GM21447 (cell line): ENCODE measurements at regions not wholly inside any gene's neighbourhood (a gene's known extent, or its start where the extent isn't known, plus 50 kb on each side); places are given as distances from the start of the nearest gene placed in this dataset.

Experiments
- ATAC-seq: cut with Tn5 transposase; IDR thresholded peaks from one replicate; pipeline ENCODE4 v1.9.1; 2021; ENCODE audit not compliant: unreplicated experiment

GRCh38 chr5:35367526-35367925 lies 137.2 kb upstream of the PRLR start:
- ATAC-seq: no peak

GRCh38 chr5:35365758-35366157 lies 135.5 kb upstream of the PRLR start:
- no peak for ATAC-seq

- ATAC-seq: no peak
These were observed 134.1 kb upstream of the PRLR start for GRCh38 chr5:35364350-35364749.

- no peak for ATAC-seq
These were observed 133.2 kb upstream of the PRLR start for GRCh38 chr5:35363387-35363965.

- ATAC-seq: no peak
These were observed 132.5 kb upstream of the PRLR start for GRCh38 chr5:35362772-35363171.

GRCh38 chr5:35360671-35361070 lies 130.4 kb upstream of the PRLR start:
- ATAC-seq: no peak

- ATAC-seq: no peak
These were observed 129.6 kb upstream of the PRLR start for GRCh38 chr5:35359859-35360258.

GRCh38 chr5:35357973-35358372 lies 127.7 kb upstream of the PRLR start:
- no peak for ATAC-seq

- ATAC-seq: no peak
These were observed 126.4 kb upstream of the PRLR start for GRCh38 chr5:35356725-35357124.

GRCh38 chr5:35354751-35355150 lies 124.5 kb upstream of the PRLR start:
- no peak for ATAC-seq

GRCh38 chr5:35345222-35345621 lies 114.9 kb upstream of the PRLR start:
- no peak for ATAC-seq

- ATAC-seq: no peak
These were observed 112.4 kb upstream of the PRLR start for GRCh38 chr5:35342664-35343063.

- peak; percentile 65 for ATAC-seq
These were observed 110.9 kb upstream of the PRLR start for GRCh38 chr5:35341189-35341588.

- ATAC-seq: no peak
These were observed 109.4 kb upstream of the PRLR start for GRCh38 chr5:35339616-35340100.

GRCh38 chr5:35339006-35339405 lies 108.7 kb upstream of the PRLR start:
- no peak for ATAC-seq

- ATAC-seq: no peak
These were observed 107.8 kb upstream of the PRLR start for GRCh38 chr5:35338157-35338453.

- ATAC-seq: no peak
These were observed 107.3 kb upstream of the PRLR start for GRCh38 chr5:35337340-35338156.

- no peak for ATAC-seq
These were observed 105.9 kb upstream of the PRLR start for GRCh38 chr5:35336230-35336629.

GRCh38 chr5:35335752-35336151 lies 105.5 kb upstream of the PRLR start:
- no peak for ATAC-seq

GRCh38 chr5:35333366-35333765 lies 103.1 kb upstream of the PRLR start:
- no peak for ATAC-seq

- no peak for ATAC-seq
These were observed 102.0 kb upstream of the PRLR start for GRCh38 chr5:35331956-35332950.

- ATAC-seq: no peak
These were observed 95.5 kb upstream of the PRLR start for GRCh38 chr5:35325836-35326235.
